ENCODE measurements at regions not wholly inside any gene's neighbourhood (a gene's known extent, or its start where the extent isn't known, plus 50 kb on each side); places are given as distances from the start of the nearest gene placed in this dataset.

GRCh38 chr10:88066319-88066718 is 202.9 kb downstream of the PTEN start:
- H3K4me1 Mint-ChIP-seq (ENCODE audit: low read depth): peaks cover 70% of the 10 kb centered on the region
- no peak overlapping the region for H3K4me3 Mint-ChIP-seq
- no peaks in the 10 kb centered on the region for H3K9me3 Mint-ChIP-seq
- no peaks in the 10 kb centered on the region for H3K27me3 Mint-ChIP-seq (ENCODE audit: low read depth)
- H3K36me3 Mint-ChIP-seq (ENCODE audit: insufficient read depth): no peaks in the 10 kb centered on the region
- DNase-seq (no peak), ATAC-seq (no peak)

- H3K4me1 Mint-ChIP-seq (ENCODE audit: low read depth): peaks cover 73% of the 10 kb centered on the region
- no peak for DNase-seq
- no peak for ATAC-seq
- H3K27me3 Mint-ChIP-seq (ENCODE audit: low read depth): no peaks in the 10 kb centered on the region
- no peaks in the 10 kb centered on the region for H3K36me3 Mint-ChIP-seq (ENCODE audit: insufficient read depth)
- no peaks in the 10 kb centered on the region for H3K9me3 Mint-ChIP-seq
- H3K4me3 Mint-ChIP-seq: peak overlapping the region; percentile 11
These were observed 203.5 kb downstream of the PTEN start for GRCh38 chr10:88066876-88067275.

DNA sequence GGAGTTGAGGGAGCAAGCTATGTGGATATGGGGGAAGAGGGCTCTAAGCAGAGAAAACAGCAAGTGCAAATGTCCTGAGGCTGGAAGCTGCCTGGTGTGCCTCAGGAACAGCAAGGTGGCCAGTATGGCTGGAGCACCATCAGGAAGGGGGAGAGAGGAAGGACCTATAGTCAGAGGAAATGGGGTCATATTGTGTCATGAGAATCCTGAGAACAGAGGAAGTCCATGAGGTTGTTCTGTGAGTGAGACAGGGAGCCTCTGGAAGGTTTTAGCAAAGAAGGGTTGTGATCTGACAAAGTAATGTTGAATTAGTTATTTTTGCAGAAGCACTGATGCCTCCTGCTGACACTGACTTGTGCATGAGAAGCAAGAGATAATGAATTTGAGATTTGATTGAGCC is 204.3 kb downstream of the PTEN start:
- H3K27me3 Mint-ChIP-seq (ENCODE audit: low read depth): no peaks in the 10 kb centered on the region
- H3K4me1 Mint-ChIP-seq (ENCODE audit: low read depth): peaks cover 76% of the 10 kb centered on the region
- no peaks in the 10 kb centered on the region for H3K9me3 Mint-ChIP-seq
- H3K4me3 Mint-ChIP-seq: no peak overlapping the region
- no peaks in the 10 kb centered on the region for H3K36me3 Mint-ChIP-seq (ENCODE audit: insufficient read depth)
- no peak for ATAC-seq
- DNase-seq: no peak

- ATAC-seq (no peak), DNase-seq (no peak)
- H3K4me3 Mint-ChIP-seq: no peak overlapping the region
- no peaks in the 10 kb centered on the region for H3K36me3 Mint-ChIP-seq (ENCODE audit: insufficient read depth)
- H3K9me3 Mint-ChIP-seq: no peaks in the 10 kb centered on the region
- peaks cover 65% of the 10 kb centered on the region for H3K4me1 Mint-ChIP-seq (ENCODE audit: low read depth)
- no peaks in the 10 kb centered on the region for H3K27me3 Mint-ChIP-seq (ENCODE audit: low read depth)
These were observed 205.9 kb downstream of the PTEN start for GRCh38 chr10:88069338-88069737.

GRCh38 chr10:88070080-88070880 is 206.9 kb downstream of the PTEN start:
- no peak for ATAC-seq
- no peaks in the 10 kb centered on the region for H3K9me3 Mint-ChIP-seq
- no peaks in the 10 kb centered on the region for H3K36me3 Mint-ChIP-seq (ENCODE audit: insufficient read depth)
- H3K4me1 Mint-ChIP-seq (ENCODE audit: low read depth): peaks cover 55% of the 10 kb centered on the region
- H3K4me3 Mint-ChIP-seq: no peak overlapping the region
- H3K27me3 Mint-ChIP-seq (ENCODE audit: low read depth): no peaks in the 10 kb centered on the region
- DNase-seq: no peak

GRCh38 chr10:88071879-88072278 is 208.5 kb downstream of the PTEN start:
- DNase-seq (no peak), ATAC-seq (no peak)
- no peaks in the 10 kb centered on the region for H3K36me3 Mint-ChIP-seq (ENCODE audit: insufficient read depth)
- no peaks in the 10 kb centered on the region for H3K9me3 Mint-ChIP-seq
- peaks cover 45% of the 10 kb centered on the region for H3K4me1 Mint-ChIP-seq (ENCODE audit: low read depth)
- no peak overlapping the region for H3K4me3 Mint-ChIP-seq
- H3K27me3 Mint-ChIP-seq (ENCODE audit: low read depth): no peaks in the 10 kb centered on the region

DNA sequence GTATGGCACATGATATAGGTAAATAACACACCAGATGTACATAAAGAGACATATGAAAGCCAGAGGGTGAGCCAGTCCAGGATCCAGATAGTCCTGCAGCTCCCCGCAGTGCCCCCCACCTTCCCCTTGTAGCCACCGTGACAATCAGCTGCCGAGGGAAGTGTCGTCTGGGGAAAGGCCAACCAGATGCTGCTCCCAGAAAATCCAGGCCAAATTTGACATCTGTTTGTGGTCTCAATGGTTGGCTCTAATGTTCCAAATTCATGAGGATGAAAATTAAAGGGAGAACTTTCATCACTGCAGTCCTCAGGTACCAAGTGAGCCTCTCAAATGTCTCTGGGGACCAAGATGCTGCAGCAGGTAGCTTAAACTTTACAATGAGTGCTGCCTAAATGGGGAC is 210.3 kb downstream of the PTEN start:
- DNase-seq (no peak), ATAC-seq (no peak)
- Mint-ChIP-seq H3K9me3 (no peaks in the 10 kb centered on the region), H3K4me1 (ENCODE audit: low read depth) (peaks cover 29% of the 10 kb centered on the region), H3K36me3 (ENCODE audit: insufficient read depth) (no peaks in the 10 kb centered on the region), H3K27me3 (ENCODE audit: low read depth) (no peaks in the 10 kb centered on the region), H3K4me3 (no peak overlapping the region)

- no peak overlapping the region for H3K4me3 Mint-ChIP-seq
- no peak for ATAC-seq
- no peaks in the 10 kb centered on the region for H3K27me3 Mint-ChIP-seq (ENCODE audit: low read depth)
- H3K9me3 Mint-ChIP-seq: no peaks in the 10 kb centered on the region
- DNase-seq: no peak
- no peaks in the 10 kb centered on the region for H3K36me3 Mint-ChIP-seq (ENCODE audit: insufficient read depth)
- H3K4me1 Mint-ChIP-seq (ENCODE audit: low read depth): peaks cover 21% of the 10 kb centered on the region
These were observed 211.5 kb downstream of the PTEN start for GRCh38 chr10:88074971-88075370.

DNA sequence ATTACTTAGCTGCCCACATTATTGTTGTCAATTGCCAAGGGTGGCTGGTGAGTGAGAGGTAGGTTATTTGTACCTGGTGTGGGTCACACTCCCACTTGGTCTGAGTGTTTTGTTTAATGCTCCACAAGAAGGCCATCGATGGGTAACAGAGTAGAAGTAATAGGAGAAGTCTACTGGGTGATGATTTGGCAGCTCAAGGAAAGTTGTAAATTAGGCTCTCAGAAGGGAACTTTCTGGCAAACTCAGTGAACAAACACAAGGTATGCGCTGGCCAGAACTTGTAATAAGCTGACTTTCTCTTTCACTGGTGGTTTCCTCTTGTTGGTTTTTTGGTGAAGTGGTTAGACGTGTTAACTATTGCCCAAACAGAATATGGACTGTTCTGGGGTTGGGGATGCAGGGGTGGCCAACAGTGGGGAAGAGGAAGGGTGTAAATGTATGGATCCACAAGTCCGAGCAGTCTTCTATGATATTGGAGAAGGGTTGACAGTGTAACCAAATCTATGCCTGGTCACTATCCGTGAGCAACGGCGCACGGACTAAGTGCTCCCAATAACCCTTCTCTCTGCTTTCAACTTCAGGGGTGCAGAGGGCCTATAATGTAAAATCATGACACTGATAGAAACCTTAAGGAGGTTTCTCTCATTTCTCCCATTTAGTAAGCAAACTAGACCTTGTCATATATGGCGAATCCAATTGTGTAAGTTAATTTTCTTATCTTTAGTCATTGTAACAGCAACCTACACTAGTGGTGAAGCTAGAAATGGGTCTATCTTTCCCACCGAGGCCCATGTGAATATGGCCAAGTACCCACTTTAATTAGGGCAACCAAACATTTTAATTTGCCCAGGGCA is 212.8 kb downstream of the PTEN start:
- Mint-ChIP-seq H3K4me3 (no peak overlapping the region), H3K4me1 (ENCODE audit: low read depth) (peaks cover 13% of the 10 kb centered on the region), H3K9me3 (no peaks in the 10 kb centered on the region), H3K36me3 (ENCODE audit: insufficient read depth) (no peaks in the 10 kb centered on the region), H3K27me3 (ENCODE audit: low read depth) (no peaks in the 10 kb centered on the region)
- DNase-seq (no peak), ATAC-seq (no peak)

DNA sequence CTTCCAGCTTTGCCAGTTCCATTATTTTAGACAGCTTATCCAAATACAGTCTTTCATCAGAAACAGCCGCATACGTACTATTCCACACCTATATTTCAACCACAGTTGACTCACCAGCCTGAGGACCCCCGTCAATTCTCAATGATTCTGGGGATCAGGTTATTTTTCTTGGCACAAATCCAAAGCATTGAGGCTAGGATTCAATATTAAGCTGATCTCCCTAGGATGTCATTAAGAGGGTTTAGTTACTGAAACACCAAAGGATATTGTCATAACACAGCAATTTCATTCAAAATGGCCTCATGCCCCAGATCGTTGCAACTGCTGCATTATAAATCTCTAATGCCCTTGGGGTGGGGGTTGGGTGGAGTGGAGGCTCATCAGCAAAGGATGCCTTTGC is 214.6 kb downstream of the PTEN start:
- Mint-ChIP-seq H3K36me3 (ENCODE audit: insufficient read depth) (no peaks in the 10 kb centered on the region), H3K27me3 (ENCODE audit: low read depth) (no peaks in the 10 kb centered on the region), H3K4me3 (no peak overlapping the region)

DNA sequence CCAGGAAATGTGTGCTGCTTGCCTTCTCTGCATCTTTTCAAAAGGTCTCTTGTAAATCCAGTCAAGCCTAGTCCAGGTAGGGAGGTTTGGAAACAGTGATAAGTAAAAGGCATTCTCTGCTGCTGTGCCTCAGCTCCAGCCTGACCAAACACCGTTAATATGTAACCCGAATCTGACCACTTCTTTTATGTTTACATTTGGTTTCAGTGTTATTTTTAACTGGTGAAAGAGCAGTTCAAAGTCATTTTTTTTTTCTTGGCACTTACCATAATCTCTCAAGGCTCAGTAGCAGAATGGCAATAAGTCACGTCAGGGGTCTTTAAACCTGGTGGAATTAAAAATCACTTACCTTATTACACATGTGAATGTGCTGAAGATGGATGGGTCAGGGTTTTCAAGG is 216.8 kb downstream of the PTEN start:
- H3K36me3 Mint-ChIP-seq (ENCODE audit: insufficient read depth): no peaks in the 10 kb centered on the region

More for the DNA sequence above, 214.6 kb downstream of the PTEN start:
- DNase-seq (no peak), ATAC-seq (no peak)
- no peaks in the 10 kb centered on the region for H3K9me3 Mint-ChIP-seq
- peaks cover 12% of the 10 kb centered on the region for H3K4me1 Mint-ChIP-seq (ENCODE audit: low read depth)

GRCh38 chr10:88081457-88082054 is 218.1 kb downstream of the PTEN start:
- no peaks in the 10 kb centered on the region for H3K36me3 Mint-ChIP-seq (ENCODE audit: insufficient read depth)
- ATAC-seq (no peak), DNase-seq (no peak)
- H3K4me1 Mint-ChIP-seq (ENCODE audit: low read depth): peaks cover 8% of the 10 kb centered on the region
- no peak overlapping the region for H3K4me3 Mint-ChIP-seq
- H3K9me3 Mint-ChIP-seq: no peaks in the 10 kb centered on the region
- no peaks in the 10 kb centered on the region for H3K27me3 Mint-ChIP-seq (ENCODE audit: low read depth)

More for the DNA sequence above, 216.8 kb downstream of the PTEN start:
- Mint-ChIP-seq H3K27me3 (ENCODE audit: low read depth) (no peaks in the 10 kb centered on the region), H3K4me3 (no peak overlapping the region), H3K4me1 (ENCODE audit: low read depth) (peaks cover 14% of the 10 kb centered on the region), H3K9me3 (no peaks in the 10 kb centered on the region)
- no peak for ATAC-seq
- no peak for DNase-seq

GRCh38 chr10:88082391-88082790 is 219.0 kb downstream of the PTEN start:
- H3K27me3 Mint-ChIP-seq (ENCODE audit: low read depth): no peaks in the 10 kb centered on the region
- no peak for ATAC-seq
- no peak overlapping the region for H3K4me3 Mint-ChIP-seq
- H3K4me1 Mint-ChIP-seq (ENCODE audit: low read depth): peaks cover 8% of the 10 kb centered on the region
- H3K9me3 Mint-ChIP-seq: no peaks in the 10 kb centered on the region
- H3K36me3 Mint-ChIP-seq (ENCODE audit: insufficient read depth): no peaks in the 10 kb centered on the region
- no peak for DNase-seq

DNA sequence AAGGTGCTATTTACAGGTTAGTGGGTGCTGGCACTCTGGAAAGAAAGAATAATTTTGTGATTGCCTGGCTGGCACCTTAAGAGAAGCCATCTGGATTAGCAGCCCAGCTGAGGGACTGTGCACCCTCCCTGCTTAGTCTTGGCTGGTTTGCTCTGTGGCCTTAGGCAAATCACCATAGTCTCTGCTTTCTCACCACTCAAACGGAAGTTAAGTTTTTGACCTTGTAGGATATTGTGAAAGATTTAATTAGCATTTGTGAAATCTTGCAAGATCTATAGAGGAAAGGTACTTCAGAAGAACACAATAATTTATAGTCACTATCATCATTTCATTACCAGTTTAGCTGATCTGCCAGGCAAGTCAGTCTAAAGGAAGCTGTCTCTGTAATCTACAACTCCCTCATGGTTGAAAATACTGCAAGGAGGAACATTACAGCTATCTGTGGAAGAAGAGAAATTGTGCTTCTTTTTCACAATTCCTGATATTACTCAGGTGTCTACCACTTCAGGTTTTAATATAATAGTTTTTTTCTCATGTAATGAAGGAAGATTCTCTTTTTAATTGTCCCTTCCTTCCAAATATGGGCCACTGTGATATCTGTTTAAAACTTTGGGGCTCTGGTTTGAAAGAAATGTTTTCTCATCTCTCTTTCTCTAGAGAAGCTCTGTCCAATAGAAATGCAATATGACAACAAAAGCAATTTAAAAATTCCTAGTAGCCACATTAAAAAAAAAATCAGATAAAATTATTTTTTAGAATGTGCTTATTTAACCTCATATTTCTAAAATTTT is 219.6 kb downstream of the PTEN start:
- Mint-ChIP-seq H3K27me3 (ENCODE audit: low read depth) (no peaks in the 10 kb centered on the region), H3K4me3 (no peak overlapping the region), H3K4me1 (ENCODE audit: low read depth) (peaks cover 8% of the 10 kb centered on the region), H3K36me3 (ENCODE audit: insufficient read depth) (no peaks in the 10 kb centered on the region), H3K9me3 (no peaks in the 10 kb centered on the region)
- ATAC-seq: no peak
- DNase-seq: no peak
